Activated effector memory CD4-positive, alpha-beta T cell treated with anti-CD3 and anti-CD28 coated beads, Interleukin-2, amount 50 U/mL, for 16 hours (primary cell): ENCODE measurements at regions not wholly inside any gene's neighbourhood (a gene's known extent, or its start where the extent isn't known, plus 50 kb on each side); places are given as distances from the start of the nearest gene placed in this dataset.

Source experiments
- DNase-seq: peaks from one replicate; pipeline ENCODE4 v3.0.0-alpha.2; 2020

- DNase-seq: no peak
Measured at GRCh38 chr3:86711634-86712033, 279.3 kb downstream of the VGLL3 start.

GRCh38 chr3:86708893-86709292, 282.1 kb downstream of the VGLL3 start:
- DNase-seq: no peak

- no peak for DNase-seq
Measured at GRCh38 chr3:86702381-86702958, 288.5 kb downstream of the VGLL3 start.

GRCh38 chr3:86695752-86696151, 295.2 kb downstream of the VGLL3 start:
- DNase-seq: no peak

DNA sequence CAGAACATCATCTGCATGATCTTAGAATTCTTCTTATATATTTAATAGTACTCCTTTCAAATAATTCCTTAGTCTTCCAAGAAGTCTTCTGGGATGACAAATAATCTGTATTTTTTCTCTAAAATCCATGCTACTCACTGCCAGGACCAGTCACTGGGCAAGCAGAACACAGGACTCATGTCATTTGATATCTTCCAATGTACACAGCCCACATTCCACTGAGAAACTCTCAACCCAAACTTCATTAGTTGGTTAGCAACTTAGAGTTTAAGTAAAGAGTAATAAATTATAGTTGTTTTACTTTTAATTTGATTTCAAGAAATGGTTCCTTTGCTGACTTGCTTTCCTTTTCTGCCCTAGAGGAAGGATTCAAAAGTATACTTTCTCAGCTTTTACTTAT, 317.0 kb downstream of the VGLL3 start:
- DNase-seq: no peak

GRCh38 chr3:86661817-86662216, 329.1 kb downstream of the VGLL3 start:
- no peak for DNase-seq

- no peak for DNase-seq
Measured at GRCh38 chr3:86658876-86659275, 332.1 kb downstream of the VGLL3 start.

- no peak for DNase-seq
Measured at GRCh38 chr3:86654806-86655460, 336.0 kb downstream of the VGLL3 start.

GRCh38 chr3:86653661-86654205, 337.2 kb downstream of the VGLL3 start:
- DNase-seq: no peak

- no peak for DNase-seq
Measured at GRCh38 chr3:86648087-86648486, 342.9 kb downstream of the VGLL3 start.

GRCh38 chr3:86645756-86646155, 345.2 kb downstream of the VGLL3 start:
- no peak for DNase-seq

- no peak for DNase-seq
Measured at GRCh38 chr3:86634361-86634760, 356.6 kb downstream of the VGLL3 start.

DNA sequence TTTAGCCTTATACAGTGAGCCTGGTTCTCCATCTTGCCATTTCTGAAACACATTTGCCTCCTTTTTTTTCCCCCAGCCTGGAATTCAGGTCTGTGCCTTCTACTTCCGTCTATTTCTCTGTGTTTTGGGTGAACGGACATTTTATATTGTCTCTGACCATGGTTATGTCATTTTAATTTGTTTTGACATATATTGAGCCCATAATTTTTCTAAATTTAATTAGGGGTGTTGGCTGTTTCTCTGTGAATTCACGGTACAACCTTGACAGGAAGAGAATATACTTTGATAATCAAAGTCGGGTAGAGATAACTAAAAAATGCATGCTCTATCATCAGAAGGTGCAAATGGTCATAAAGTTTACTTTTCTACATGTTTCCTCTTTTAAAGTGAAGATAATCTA, 361.4 kb downstream of the VGLL3 start:
- DNase-seq: no peak

GRCh38 chr3:86624192-86624591, 366.8 kb downstream of the VGLL3 start:
- DNase-seq: no peak

DNA sequence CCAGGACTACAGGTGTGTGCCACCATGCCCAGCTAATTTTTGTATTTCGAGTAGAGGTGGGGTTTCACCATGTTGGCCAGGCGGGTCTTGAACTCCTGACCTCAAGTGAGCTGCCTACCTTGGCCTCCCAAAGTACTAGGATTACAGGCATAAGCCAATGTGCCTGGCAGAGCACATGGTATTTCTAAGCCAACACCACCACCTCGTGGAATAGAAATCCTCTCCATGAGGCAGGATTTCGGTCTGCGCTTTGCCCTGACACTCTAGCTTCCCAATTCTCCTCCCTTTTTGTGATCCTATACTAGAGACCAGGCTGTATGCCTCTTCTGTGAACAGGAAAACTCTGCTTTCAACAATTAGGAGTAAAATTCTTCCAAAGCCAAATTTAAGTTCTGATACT, 372.2 kb downstream of the VGLL3 start:
- no peak for DNase-seq

GRCh38 chr3:86605166-86605565, 385.8 kb downstream of the VGLL3 start:
- no peak for DNase-seq

DNA sequence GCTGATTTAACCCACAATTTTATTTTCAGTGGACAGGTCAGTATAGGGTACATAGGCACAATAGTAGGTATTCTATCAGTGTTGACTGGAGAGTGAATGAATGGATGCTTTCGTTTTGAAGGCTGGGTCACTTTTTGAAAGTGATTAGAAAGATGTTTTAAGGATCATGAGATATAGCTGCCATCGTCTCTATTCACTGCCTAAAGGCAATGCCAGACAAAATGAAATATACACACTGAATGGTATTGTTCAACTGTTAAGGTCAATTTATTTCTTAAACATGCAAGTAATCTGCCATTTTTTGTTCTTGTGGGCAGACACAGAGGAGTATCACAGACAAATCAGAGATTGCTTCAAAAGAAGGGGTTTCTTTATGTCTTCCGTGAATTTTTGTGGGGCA, 395.3 kb downstream of the VGLL3 start:
- DNase-seq: no peak

- DNase-seq: no peak
Measured at GRCh38 chr3:86594838-86595237, 396.1 kb downstream of the VGLL3 start.

- DNase-seq: no peak
Measured at GRCh38 chr3:86578071-86578470, 412.9 kb downstream of the VGLL3 start.

DNA sequence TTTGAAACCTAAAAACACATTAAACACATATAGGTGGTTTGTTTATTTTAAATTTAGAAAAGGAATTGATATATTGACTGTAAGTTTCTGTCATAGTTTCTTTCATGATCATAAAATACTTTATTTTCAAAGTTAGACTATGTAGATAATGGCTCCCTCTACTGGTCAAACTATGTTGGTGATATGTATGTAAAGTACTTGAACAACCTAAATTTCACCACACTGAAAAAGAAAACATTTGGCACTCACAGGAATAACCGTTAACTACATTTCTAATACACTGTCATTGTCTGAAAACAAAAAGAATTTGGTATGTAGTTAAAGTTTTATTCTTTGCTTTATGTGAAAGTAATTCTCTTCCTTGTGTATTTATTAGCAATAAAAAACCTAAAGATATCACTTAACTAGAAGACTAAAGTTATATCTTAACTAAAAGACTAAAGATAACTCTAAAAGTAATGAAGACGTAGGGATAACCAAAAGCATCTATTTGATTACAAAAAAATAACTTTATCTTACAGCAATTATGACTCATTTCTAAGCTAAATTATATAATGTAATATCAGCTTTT, 427.5 kb downstream of the VGLL3 start:
- DNase-seq: no peak

DNA sequence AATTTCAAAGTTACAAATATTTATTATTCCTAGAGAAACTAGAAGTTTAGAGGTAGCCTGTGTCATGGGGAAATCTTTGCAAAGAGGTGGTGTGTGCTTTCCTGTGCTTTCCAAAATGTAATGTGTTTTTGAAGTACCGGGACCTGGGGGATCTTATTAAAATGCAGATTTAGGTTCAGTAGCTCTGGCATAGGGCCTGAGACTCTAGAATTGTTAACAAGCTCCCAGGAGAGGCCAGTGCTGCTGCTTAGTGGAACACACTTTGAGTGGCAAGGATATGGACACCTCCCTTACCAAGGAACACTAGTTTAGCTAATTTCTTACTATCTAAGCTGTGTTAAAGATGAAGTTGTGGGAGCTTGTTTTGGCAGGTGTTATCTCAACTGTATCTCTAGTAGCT, 428.9 kb downstream of the VGLL3 start:
- DNase-seq: no peak

- no peak for DNase-seq
Measured at GRCh38 chr3:86561215-86561614, 429.7 kb downstream of the VGLL3 start.

DNA sequence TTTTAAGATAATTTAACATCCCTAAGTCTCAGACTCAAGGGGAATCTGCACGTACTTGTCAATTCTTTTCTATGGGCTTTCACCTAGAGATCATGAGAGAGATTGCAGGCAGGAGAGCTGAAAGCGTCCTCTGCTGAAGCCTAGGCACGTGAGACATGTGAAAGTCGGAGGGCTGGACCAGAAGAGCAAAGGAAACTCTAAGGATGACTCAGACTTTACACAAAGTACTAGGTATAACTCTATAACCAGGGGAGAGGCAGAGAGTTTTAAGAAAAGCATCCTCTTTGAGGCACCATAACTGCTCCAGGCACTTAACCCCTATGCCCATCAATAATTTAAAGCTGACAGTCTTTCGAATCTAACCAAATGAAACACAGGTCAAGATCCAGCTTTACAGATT, 436.6 kb downstream of the VGLL3 start:
- DNase-seq: no peak

- no peak for DNase-seq
Measured at GRCh38 chr3:86547692-86548091, 443.3 kb downstream of the VGLL3 start.

DNA sequence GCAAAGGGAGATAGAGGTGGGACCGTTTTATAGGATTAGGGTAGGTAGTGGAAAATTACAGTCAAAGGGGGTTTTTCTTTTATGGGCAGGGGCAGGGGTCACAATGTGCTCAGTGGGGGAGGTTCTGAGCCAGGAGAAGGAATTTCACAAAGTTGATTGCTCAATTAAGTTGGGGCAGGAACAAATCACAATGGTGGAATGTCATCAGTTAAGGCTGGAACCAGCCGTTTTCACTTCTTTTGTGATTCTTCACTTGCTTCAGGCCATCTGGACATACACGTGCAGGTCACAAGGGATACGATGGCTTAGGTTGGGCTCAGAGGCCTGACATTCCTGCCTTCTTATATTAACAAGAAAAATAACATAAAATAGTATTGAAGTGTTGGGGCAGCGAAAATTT, 453.8 kb downstream of the VGLL3 start:
- no peak for DNase-seq
